WTC11 (cell line): ENCODE measurements at regions not wholly inside any gene's neighbourhood (a gene's known extent, or its start where the extent isn't known, plus 50 kb on each side); places are given as distances from the start of the nearest gene placed in this dataset.

ENCODE experiments used
- ATAC-seq: fragments of 200-7000 bp; cut with Tn5 transposase; 2 replicates; pipeline ENCODE4 v1.10.0; 2021; ENCODE audit warnings: mild to moderate bottlenecking, moderate library complexity
- CTCF ChIA-PET: fragments of 300-600 bp; sonication (Branson Sonifier 250); formaldehyde crosslinking; loops from one replicate; lab custom pipeline; 2021; ENCODE audit warnings: antibody characterized with exemption; lab: Charles Lee
- POLR2A ChIA-PET: fragments of 350-600 bp; sonication (Branson Sonifier 250); formaldehyde crosslinking; loops from one replicate; lab custom pipeline; 2021; ENCODE audit warnings: antibody characterized with exemption; lab: Charles Lee
- DNase-seq: peaks from one replicate; pipeline ENCODE4 v3.0.0; 2021; ENCODE audit warnings: low spot score
- H3K27ac Mint-ChIP-seq: 2 replicates; pipeline ENCODE4 v1.8.0; 2021; ENCODE audit warnings: mixed read lengths
- H3K27me3 Mint-ChIP-seq: 2 replicates; pipeline ENCODE4 v1.8.0; 2021; ENCODE audit warnings: low read depth, mild to moderate bottlenecking, moderate library complexity, mixed read lengths
- H3K36me3 Mint-ChIP-seq: 2 replicates; pipeline ENCODE4 v1.8.0; 2021; ENCODE audit warnings: mixed read lengths
- H3K4me1 Mint-ChIP-seq: 2 replicates; pipeline ENCODE4 v1.8.0; 2022; ENCODE audit warnings: mixed read lengths
- H3K4me3 Mint-ChIP-seq: 2 replicates; pipeline ENCODE4 v1.8.0; 2021; ENCODE audit warnings: mild to moderate bottlenecking, moderate library complexity, mixed read lengths
- H3K9me3 Mint-ChIP-seq: 2 replicates; pipeline ENCODE4 v1.8.0; 2021; ENCODE audit warnings: mixed read lengths
- NFYB ChIP-seq: sonication (generic); formaldehyde crosslinking; conservative IDR thresholded peaks from 2 replicates; pipeline ENCODE4 v1.8.0; 2022; ENCODE audit warnings: low read depth, missing genetic modification reagents
- NR1H2 ChIP-seq: sonication (generic); formaldehyde crosslinking; IDR thresholded peaks from 2 replicates; pipeline ENCODE4 v1.9.0; 2021; ENCODE audit warnings: mild to moderate bottlenecking, moderate library complexity, missing genetic modification reagents
- NR2C2 ChIP-seq: sonication (generic); formaldehyde crosslinking; IDR thresholded peaks from 2 replicates; pipeline ENCODE4 v1.8.0; 2022; ENCODE audit warnings: mild to moderate bottlenecking, missing genetic modification reagents
- RELA ChIP-seq: sonication (generic); formaldehyde crosslinking; IDR thresholded peaks from 2 replicates; pipeline ENCODE4 v1.8.1; 2022; ENCODE audit warnings: missing genetic modification reagents, mild to moderate bottlenecking, borderline replicate concordance
- RORB ChIP-seq: fragments of 250-450 bp; sonication (Bioruptor Pico); IDR thresholded peaks from 2 replicates; pipeline ENCODE4 v1.9.0; 2021; ENCODE audit warnings: mild to moderate bottlenecking
- SOX15 ChIP-seq: fragments of 250-450 bp; sonication (Bioruptor Pico); IDR thresholded peaks from 2 replicates; pipeline ENCODE4 v1.9.0; 2021; ENCODE audit warnings: mild to moderate bottlenecking
- SP1 ChIP-seq: sonication (generic); formaldehyde crosslinking; conservative IDR thresholded peaks from 2 replicates; pipeline ENCODE4 v1.8.1; 2022; ENCODE audit warnings: missing genetic modification reagents
- TCF7 ChIP-seq: sonication (generic); formaldehyde crosslinking; IDR thresholded peaks from 2 replicates; pipeline ENCODE4 v1.8.0; 2022; ENCODE audit warnings: mild to moderate bottlenecking, low read depth, missing genetic modification reagents, moderate library complexity
- TEAD4 ChIP-seq: sonication (generic); formaldehyde crosslinking; IDR thresholded peaks from 2 replicates; pipeline ENCODE4 v1.8.0; 2022; ENCODE audit warnings: mild to moderate bottlenecking, missing genetic modification reagents
- ZNF121 ChIP-seq: sonication (generic); formaldehyde crosslinking; IDR thresholded peaks from 2 replicates; pipeline ENCODE4 v1.8.0; 2023; ENCODE audit warnings: missing genetic modification reagents
- ZNF138 ChIP-seq: sonication (generic); formaldehyde crosslinking; conservative IDR thresholded peaks from 2 replicates; pipeline ENCODE4 v1.8.1; 2022; ENCODE audit warnings: mild to moderate bottlenecking, moderate library complexity, missing genetic modification reagents
- ZNF423 ChIP-seq: fragments of 250-450 bp; sonication (Bioruptor Pico); IDR thresholded peaks from 2 replicates; pipeline ENCODE4 v2.1.2; 2022; ENCODE audit warnings: mild to moderate bottlenecking, moderate library complexity
- TF ChIP-seq, protein P1 (sequence below): sonication (generic); formaldehyde crosslinking; IDR thresholded peaks from 2 replicates; pipeline ENCODE4 v1.8.1; 2023; ENCODE audit warnings: mild to moderate bottlenecking, missing genetic modification reagents
- TF ChIP-seq, protein P2 (sequence below): sonication (generic); formaldehyde crosslinking; IDR thresholded peaks from 2 replicates; pipeline ENCODE4 v1.8.0; 2023; ENCODE audit warnings: missing genetic modification reagents, mild to moderate bottlenecking, borderline replicate concordance
- TF ChIP-seq, protein P3 (sequence below): sonication (generic); formaldehyde crosslinking; IDR thresholded peaks from 2 replicates; pipeline ENCODE4 v1.8.0; 2022; ENCODE audit warnings: mild to moderate bottlenecking, missing genetic modification reagents
- TF ChIP-seq, protein P4 (sequence below): sonication (generic); formaldehyde crosslinking; IDR thresholded peaks from 2 replicates; pipeline ENCODE4 v1.8.1; 2023; ENCODE audit warnings: mild to moderate bottlenecking, missing genetic modification reagents
- TF ChIP-seq, protein P5 (sequence below): sonication (generic); formaldehyde crosslinking; IDR thresholded peaks from 2 replicates; pipeline ENCODE4 v1.8.1; 2022; ENCODE audit warnings: missing genetic modification reagents, borderline replicate concordance
- TF ChIP-seq, protein P6 (sequence below): sonication (generic); formaldehyde crosslinking; IDR thresholded peaks from 2 replicates; pipeline ENCODE4 v1.8.0; 2022; ENCODE audit warnings: missing genetic modification reagents

DNA sequence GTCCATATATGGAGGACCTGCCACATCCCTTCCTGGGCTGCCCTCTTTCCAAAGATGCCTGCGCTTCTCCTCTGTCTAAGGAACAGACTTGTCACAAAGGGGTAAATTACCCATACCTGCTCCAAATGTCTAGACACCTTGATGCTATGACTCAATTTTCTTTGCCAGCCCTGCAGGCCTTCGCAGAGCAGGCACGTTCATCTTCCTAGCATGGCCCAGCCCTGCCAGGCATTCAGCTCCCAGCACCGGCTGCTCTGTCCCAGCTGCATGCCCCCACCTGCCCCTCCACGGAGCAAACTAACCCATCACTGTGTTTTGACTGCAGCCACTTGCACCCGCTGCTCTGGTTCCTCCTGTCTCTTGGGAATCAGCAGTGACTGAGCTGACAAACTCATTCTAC, 526.1 kb downstream of the MIAT start:
- no peak for DNase-seq
- Mint-ChIP-seq H3K4me3 (no peak overlapping the region), H3K27ac (no peak overlapping the region), H3K9me3 (0 out of 2 replicates have a peak, but pooled peaks cover 4% of the 10 kb centered on the region), H3K27me3 (peaks cover 16% of the 10 kb centered on the region), H3K4me1 (peaks cover 13% of the 10 kb centered on the region), H3K36me3 (no peaks in the 10 kb centered on the region)
- TF ChIP-seq, protein P1, sequence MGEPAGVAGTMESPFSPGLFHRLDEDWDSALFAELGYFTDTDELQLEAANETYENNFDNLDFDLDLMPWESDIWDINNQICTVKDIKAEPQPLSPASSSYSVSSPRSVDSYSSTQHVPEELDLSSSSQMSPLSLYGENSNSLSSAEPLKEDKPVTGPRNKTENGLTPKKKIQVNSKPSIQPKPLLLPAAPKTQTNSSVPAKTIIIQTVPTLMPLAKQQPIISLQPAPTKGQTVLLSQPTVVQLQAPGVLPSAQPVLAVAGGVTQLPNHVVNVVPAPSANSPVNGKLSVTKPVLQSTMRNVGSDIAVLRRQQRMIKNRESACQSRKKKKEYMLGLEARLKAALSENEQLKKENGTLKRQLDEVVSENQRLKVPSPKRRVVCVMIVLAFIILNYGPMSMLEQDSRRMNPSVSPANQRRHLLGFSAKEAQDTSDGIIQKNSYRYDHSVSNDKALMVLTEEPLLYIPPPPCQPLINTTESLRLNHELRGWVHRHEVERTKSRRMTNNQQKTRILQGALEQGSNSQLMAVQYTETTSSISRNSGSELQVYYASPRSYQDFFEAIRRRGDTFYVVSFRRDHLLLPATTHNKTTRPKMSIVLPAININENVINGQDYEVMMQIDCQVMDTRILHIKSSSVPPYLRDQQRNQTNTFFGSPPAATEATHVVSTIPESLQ (CRISPR knock-in tag), result no peak
- TF ChIP-seq RORB (CRISPR knock-in tag) (no peak), ZNF423 (no peak), NFYB (no peak), RELA (CRISPR knock-in tag) (no peak), ZNF138 (CRISPR knock-in tag) (no peak), TEAD4 (no peak), SOX15 (CRISPR knock-in tag) (no peak), ZNF121 (CRISPR knock-in tag) (no peak), TCF7 (CRISPR knock-in tag) (no peak), NR1H2 (CRISPR knock-in tag) (no peak)
- TF ChIP-seq, protein P2, sequence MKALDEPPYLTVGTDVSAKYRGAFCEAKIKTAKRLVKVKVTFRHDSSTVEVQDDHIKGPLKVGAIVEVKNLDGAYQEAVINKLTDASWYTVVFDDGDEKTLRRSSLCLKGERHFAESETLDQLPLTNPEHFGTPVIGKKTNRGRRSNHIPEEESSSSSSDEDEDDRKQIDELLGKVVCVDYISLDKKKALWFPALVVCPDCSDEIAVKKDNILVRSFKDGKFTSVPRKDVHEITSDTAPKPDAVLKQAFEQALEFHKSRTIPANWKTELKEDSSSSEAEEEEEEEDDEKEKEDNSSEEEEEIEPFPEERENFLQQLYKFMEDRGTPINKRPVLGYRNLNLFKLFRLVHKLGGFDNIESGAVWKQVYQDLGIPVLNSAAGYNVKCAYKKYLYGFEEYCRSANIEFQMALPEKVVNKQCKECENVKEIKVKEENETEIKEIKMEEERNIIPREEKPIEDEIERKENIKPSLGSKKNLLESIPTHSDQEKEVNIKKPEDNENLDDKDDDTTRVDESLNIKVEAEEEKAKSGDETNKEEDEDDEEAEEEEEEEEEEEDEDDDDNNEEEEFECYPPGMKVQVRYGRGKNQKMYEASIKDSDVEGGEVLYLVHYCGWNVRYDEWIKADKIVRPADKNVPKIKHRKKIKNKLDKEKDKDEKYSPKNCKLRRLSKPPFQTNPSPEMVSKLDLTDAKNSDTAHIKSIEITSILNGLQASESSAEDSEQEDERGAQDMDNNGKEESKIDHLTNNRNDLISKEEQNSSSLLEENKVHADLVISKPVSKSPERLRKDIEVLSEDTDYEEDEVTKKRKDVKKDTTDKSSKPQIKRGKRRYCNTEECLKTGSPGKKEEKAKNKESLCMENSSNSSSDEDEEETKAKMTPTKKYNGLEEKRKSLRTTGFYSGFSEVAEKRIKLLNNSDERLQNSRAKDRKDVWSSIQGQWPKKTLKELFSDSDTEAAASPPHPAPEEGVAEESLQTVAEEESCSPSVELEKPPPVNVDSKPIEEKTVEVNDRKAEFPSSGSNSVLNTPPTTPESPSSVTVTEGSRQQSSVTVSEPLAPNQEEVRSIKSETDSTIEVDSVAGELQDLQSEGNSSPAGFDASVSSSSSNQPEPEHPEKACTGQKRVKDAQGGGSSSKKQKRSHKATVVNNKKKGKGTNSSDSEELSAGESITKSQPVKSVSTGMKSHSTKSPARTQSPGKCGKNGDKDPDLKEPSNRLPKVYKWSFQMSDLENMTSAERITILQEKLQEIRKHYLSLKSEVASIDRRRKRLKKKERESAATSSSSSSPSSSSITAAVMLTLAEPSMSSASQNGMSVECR (CRISPR knock-in tag), result no peak
- TF ChIP-seq, protein P3, sequence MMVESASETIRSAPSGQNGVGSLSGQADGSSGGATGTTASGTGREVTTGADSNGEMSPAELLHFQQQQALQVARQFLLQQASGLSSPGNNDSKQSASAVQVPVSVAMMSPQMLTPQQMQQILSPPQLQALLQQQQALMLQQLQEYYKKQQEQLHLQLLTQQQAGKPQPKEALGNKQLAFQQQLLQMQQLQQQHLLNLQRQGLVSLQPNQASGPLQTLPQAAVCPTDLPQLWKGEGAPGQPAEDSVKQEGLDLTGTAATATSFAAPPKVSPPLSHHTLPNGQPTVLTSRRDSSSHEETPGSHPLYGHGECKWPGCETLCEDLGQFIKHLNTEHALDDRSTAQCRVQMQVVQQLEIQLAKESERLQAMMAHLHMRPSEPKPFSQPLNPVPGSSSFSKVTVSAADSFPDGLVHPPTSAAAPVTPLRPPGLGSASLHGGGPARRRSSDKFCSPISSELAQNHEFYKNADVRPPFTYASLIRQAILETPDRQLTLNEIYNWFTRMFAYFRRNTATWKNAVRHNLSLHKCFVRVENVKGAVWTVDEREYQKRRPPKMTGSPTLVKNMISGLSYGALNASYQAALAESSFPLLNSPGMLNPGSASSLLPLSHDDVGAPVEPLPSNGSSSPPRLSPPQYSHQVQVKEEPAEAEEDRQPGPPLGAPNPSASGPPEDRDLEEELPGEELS (CRISPR knock-in tag), result no peak
- TF ChIP-seq, protein P4, sequence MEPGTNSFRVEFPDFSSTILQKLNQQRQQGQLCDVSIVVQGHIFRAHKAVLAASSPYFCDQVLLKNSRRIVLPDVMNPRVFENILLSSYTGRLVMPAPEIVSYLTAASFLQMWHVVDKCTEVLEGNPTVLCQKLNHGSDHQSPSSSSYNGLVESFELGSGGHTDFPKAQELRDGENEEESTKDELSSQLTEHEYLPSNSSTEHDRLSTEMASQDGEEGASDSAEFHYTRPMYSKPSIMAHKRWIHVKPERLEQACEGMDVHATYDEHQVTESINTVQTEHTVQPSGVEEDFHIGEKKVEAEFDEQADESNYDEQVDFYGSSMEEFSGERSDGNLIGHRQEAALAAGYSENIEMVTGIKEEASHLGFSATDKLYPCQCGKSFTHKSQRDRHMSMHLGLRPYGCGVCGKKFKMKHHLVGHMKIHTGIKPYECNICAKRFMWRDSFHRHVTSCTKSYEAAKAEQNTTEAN, result no peak
- ATAC-seq, result no peak
- POLR2A ChIA-PET, result no interaction called here
- CTCF ChIA-PET, result no interaction called here

DNA sequence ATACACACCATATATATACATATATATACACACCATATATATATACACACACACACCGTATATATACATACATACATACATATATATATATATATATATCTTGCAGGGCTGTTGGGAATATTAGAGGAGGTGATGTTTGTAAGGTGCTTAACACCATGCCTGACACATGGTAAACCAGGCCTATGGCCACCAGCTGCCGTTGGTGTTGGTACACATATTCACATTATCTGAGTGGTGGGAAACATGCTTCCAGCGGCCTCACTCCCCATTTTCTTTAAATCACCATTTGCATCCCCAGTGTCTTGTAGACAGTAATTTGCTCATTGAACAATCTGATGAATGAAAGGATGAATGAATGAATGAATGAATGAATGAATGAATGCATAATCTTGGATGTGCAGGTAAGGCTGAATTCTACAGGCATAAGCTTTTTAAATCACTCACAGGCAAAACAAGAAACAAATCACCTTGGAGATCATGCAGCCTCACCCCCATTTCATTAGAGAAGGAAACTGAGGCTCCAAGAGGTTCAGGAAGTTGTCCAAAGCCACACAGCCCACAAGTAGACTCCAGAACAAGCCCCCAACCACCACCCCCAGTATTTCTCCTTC, 527.8 kb downstream of the MIAT start:
- Mint-ChIP-seq H3K9me3 (0 out of 2 replicates have a peak, but pooled peaks cover 10% of the 10 kb centered on the region), H3K36me3 (0 out of 2 replicates have a peak, but pooled peaks cover 2% of the 10 kb centered on the region), H3K27ac (no peak overlapping the region), H3K4me1 (peaks cover 13% of the 10 kb centered on the region), H3K27me3 (peaks cover 20% of the 10 kb centered on the region), H3K4me3 (no peak overlapping the region)
- CTCF ChIA-PET, result no interaction called here
- ATAC-seq (no peak), DNase-seq (no peak)
- POLR2A ChIA-PET, result no interaction called here
- TF ChIP-seq, protein P4, result no peak
- TF ChIP-seq, protein P5, sequence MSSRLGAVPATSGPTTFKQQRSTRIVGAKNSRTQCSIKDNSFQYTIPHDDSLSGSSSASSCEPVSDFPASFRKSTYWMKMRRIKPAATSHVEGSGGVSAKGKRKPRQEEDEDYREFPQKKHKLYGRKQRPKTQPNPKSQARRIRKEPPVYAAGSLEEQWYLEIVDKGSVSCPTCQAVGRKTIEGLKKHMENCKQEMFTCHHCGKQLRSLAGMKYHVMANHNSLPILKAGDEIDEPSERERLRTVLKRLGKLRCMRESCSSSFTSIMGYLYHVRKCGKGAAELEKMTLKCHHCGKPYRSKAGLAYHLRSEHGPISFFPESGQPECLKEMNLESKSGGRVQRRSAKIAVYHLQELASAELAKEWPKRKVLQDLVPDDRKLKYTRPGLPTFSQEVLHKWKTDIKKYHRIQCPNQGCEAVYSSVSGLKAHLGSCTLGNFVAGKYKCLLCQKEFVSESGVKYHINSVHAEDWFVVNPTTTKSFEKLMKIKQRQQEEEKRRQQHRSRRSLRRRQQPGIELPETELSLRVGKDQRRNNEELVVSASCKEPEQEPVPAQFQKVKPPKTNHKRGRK, result no peak
- TF ChIP-seq, protein P6, sequence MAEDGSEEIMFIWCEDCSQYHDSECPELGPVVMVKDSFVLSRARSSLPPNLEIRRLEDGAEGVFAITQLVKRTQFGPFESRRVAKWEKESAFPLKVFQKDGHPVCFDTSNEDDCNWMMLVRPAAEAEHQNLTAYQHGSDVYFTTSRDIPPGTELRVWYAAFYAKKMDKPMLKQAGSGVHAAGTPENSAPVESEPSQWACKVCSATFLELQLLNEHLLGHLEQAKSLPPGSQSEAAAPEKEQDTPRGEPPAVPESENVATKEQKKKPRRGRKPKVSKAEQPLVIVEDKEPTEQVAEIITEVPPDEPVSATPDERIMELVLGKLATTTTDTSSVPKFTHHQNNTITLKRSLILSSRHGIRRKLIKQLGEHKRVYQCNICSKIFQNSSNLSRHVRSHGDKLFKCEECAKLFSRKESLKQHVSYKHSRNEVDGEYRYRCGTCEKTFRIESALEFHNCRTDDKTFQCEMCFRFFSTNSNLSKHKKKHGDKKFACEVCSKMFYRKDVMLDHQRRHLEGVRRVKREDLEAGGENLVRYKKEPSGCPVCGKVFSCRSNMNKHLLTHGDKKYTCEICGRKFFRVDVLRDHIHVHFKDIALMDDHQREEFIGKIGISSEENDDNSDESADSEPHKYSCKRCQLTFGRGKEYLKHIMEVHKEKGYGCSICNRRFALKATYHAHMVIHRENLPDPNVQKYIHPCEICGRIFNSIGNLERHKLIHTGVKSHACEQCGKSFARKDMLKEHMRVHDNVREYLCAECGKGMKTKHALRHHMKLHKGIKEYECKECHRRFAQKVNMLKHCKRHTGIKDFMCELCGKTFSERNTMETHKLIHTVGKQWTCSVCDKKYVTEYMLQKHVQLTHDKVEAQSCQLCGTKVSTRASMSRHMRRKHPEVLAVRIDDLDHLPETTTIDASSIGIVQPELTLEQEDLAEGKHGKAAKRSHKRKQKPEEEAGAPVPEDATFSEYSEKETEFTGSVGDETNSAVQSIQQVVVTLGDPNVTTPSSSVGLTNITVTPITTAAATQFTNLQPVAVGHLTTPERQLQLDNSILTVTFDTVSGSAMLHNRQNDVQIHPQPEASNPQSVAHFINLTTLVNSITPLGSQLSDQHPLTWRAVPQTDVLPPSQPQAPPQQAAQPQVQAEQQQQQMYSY (CRISPR knock-in tag), result no peak
- TF ChIP-seq NR2C2 (CRISPR knock-in tag) (no peak), SP1 (CRISPR knock-in tag) (no peak)
